Neural progenitor cell (in vitro differentiated cells): ENCODE measurements at regions not wholly inside any gene's neighbourhood (a gene's known extent, or its start where the extent isn't known, plus 50 kb on each side); places are given as distances from the start of the nearest gene placed in this dataset.

Experiments used
- CTCF ChIP-seq: fragments of 200-600 bp; sonication (generic); IDR thresholded peaks from 2 replicates; pipeline ENCODE4 v1.5.1; 2017; ENCODE audit warnings: antibody characterized with exemption, mild to moderate bottlenecking
- EZH2 ChIP-seq: fragments of 200-600 bp; sonication (generic); IDR thresholded peaks from 2 replicates; pipeline ENCODE4 v1.6.1; 2017; ENCODE audit warnings: antibody characterized with exemption, mild to moderate bottlenecking, moderate library complexity
- EZH2phosphoT487 ChIP-seq: fragments of 200-600 bp; sonication (generic); IDR thresholded peaks from 2 replicates; pipeline ENCODE4 v1.6.1; 2017; ENCODE audit warnings: antibody characterized with exemption

GRCh38 chr16:66128371-66128770 is 238.1 kb upstream of the CDH5 start:
- TF ChIP-seq CTCF (no peak), EZH2phosphoT487 (no peak), EZH2 (no peak)
